CD4-positive, alpha-beta T cell treated with Interleukin-12 subunit alpha and Interleukin-12 subunit beta, for 1 hour (primary cell): ENCODE measurements at regions not wholly inside any gene's neighbourhood (a gene's known extent, or its start where the extent isn't known, plus 50 kb on each side); places are given as distances from the start of the nearest gene placed in this dataset.

ENCODE experiments used
- DNase-seq: peaks from one replicate; pipeline ENCODE4 v3.0.0-alpha.2; 2020

DNA sequence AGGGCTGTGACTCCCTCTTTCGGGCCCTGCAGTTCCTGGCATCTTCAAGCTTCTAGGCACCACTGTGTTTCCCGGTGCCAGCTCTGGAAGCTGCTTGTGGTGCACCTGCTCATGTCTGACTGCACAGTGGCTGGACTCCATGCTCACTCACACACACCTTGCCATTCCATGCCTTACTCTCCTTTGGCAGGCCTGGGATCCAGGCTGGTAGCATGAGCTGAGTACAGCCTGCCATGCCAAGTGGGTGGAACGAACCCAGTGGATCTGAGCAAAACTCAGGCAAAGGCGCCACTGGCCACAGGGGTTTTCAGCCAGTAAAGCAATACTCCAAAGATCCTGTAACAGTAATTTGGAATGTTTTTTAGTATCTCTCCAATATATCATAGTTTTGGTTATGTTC is 902.7 kb upstream of the USP15 start:
- DNase-seq: no peak

DNA sequence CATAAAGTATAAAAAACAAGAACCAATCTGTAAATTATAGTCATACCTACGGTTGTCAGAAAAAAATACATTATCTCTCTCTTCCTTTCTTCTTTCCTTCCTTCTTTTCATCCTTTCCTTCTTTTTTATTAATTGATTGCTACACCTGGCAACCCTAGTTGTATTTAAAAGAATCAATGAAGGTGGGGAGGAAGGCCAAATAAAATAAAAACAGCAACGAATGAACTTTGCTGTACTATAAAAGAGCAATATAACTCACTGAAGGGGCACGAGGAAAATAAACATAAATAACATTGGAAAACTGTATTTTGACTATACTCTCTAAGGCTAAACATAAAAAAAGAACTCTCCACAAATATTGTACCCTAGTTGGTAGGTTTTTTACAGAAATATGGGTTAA is 898.2 kb upstream of the USP15 start:
- DNase-seq: no peak

DNA sequence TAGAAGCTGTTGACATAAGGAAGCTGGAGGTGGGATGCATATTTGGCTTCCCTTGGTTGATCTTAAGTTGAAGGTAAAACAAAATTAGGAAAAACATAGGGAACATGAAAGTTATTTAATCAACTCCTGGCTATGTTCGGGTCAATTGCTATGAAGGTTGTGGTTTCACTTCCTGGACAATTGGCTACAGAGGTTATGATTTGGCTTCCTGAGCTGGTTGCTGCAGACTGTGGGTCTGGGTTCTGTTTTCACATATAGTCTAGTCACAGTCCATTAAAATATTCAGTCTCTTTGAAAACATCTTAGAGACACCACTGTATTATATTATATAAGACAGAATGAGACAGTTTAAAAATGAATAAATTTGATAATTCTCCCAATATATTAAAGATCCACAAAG is 895.2 kb upstream of the USP15 start:
- DNase-seq: no peak

DNA sequence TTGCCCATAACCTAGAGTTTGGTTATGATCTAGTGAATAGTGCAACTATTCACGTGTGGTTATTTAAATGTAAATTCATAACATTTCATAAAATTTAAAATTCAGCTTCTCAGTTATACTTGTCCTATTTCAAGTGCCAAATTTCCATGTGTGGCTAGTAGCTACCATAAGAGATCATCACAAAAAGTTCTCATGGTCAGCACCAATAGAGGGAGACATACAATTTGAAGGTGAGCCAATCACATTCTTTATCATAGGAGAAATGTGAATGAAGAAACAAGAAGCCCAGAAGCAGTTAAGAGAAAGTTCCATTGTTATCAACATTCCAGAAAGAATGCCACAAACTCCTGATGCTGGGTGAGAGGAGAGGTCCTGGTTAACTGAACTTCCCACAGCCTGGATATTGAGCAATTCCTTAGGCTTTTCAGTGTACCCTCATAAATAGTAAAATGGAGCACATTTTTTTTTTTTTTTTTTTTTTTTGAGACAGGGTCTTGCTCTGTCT is 892.9 kb upstream of the USP15 start:
- no peak for DNase-seq

DNA sequence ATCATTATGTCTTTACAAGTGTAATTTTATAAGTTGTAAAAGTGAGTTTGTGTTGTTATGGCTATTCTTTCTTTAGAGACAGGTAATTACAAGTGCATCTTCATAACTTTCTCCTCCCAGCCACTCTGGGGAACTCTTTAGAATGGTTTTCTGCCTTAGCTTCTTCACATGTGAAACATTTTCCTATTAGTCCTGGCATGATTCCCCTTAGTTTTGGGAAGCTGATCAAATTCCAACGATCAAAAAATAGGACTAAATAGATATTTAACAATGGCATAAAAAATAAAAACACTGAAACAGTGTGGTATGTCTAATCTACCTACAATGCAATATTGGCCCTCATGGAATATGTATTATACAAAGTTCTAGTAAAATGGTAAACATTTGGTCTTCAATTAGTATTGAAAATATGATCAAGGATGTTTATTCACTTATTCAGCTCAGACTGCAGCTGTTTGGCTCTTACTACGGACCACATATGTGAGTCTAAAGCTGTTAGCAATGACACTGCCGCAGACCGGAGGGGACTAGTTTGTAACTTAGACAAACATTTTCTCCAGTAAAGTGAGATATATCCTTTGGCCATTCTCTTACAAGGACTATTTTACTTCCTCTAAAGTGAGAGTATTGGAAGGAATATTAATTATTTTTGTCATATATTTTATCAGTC is 890.8 kb upstream of the USP15 start:
- no peak for DNase-seq

DNA sequence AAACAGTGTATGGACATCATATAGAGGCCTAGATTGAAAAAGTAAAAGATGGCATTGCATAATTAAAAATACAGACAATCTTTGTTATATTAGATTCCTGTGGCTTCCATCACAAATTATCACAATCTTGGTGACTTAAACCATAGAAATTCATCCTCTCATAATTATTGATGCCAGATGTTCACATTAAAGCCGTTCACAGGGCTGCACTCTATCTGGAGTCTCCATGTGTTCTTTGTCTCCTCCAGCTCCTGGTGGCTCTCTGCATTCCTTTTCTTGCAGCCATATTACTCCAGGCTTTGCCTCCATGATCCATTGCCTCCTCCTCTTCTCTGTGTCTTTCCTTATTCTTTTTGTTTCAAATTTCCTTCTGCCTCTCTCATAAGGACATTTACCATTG is 875.7 kb upstream of the USP15 start:
- DNase-seq: no peak

DNA sequence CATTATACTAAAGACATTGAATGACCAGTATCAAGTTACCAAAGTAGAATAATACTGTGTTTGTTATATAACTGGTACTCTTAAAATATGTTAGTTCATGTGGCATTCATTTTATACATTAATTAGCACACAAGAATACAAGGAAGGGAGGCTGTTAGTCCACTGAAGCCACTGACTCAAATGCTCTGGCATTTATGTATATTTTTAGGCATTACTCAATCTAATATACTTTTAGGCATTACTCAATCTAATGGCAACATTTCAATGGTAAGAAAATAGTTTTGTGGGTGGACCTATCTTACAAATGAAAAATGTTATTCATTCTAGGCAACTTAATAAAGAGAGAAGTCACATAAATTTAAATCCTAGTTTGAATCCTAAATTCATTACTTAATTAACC is 874.4 kb upstream of the USP15 start:
- DNase-seq: no peak

DNA sequence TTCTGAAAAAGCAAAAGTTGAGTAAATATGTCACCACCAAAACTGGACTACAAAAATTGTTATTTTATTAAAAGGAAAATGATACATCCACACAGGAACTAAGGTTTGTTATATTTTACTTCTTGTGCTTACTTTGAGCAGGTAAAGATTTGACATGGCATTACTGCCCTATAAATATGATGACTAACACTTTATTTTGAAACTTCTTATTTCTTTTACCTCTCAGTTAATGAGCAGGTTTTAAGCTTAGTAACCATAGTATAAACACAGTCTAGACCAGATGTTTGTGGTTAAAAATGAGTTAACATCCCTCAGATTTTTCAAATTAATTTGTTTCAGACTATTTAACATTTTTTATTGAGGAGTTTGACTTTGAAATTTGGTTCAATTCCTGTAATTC is 862.5 kb upstream of the USP15 start:
- DNase-seq: no peak

DNA sequence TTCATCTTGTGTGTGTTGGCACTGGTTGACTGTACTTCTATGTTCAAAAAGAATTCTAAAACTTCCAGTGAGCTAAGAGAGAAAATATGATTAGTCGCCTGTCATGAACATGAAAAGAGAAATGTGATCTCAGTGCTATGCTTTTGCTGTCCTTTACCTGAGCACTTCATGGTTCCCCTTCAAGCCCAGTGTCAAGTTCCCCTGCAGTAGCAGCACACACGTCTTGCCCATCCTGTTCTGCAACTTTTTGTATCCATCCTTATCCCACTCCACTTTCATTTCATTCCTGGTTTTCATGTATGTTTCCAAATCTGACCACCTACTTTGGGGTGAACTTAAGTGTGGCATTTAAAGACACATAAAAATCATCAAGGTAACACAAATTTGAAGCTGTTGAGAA is 848.0 kb upstream of the USP15 start:
- DNase-seq: no peak

DNA sequence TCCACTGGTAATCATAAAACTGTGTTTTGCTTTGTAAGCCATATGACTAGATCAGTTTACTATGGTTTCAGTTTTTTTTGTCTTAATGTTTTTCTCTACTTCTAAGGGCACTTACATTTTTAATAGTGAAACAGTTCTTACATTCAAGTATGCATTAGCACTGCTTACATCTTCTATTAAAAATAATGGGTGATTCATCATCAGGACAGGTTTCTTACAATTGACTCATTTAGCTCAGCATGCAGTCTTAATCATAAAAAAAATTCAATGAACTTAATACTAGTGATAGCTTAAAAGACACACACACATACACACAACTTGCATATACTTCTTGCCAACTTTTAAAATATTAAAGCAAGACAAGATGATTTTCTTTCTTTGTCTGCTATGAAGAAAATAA is 845.7 kb upstream of the USP15 start:
- no peak for DNase-seq

DNA sequence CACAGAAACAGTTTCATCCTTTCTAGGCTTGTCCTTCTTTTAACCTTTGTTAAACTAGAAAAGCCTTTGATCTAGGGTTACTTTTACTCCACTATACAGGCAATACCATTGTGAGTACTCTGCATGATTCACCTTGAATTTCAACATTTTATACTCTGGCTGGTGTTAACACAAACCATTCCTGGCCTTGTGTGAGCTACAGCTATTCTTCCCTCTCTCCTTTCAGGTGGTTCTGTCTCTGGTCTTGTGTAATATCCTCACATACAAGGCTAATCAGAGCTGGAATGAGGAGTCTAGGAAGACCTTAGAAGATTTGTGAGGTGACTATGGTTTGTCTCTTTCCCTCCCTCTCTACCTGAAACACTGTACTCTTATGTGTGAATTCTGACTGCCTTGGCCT is 837.4 kb upstream of the USP15 start:
- no peak for DNase-seq

DNA sequence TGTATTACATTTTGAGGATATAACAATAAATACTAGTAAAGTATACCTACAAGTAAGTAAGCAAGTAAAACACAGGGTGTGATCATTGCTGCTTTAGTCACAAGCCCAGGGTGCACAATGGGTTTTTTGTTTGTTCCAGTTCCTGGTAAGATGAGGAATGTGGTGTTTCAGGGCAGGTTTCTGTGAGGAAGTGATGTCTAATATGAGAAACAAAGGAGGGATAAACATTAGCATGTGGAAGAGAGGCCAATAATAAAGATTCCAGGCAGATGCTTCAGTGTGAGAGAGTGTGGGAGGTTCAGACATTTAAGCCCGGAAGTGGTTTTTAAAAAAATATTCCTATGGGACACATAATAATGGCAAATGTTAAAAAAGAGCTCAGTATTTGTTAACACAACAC is 808.1 kb upstream of the USP15 start:
- DNase-seq: no peak

DNA sequence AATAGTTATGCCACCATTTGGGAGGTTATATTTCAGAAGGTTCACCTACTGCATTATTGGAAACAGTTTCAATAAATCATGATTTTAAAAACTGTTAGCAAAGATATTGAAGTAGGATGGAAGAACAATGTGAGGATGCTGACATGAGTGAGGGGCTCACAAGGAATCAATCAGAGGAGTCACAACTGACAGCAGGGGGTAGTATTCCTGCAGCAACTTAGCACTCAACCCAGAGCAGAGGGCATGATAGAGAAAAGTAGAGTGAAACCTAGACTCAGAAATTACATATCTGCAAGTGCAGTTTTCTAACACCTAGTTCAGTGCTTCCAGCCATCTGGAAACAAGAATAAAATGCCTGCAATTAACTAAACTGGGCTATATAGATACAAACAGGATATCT is 772.5 kb upstream of the USP15 start:
- no peak for DNase-seq

DNA sequence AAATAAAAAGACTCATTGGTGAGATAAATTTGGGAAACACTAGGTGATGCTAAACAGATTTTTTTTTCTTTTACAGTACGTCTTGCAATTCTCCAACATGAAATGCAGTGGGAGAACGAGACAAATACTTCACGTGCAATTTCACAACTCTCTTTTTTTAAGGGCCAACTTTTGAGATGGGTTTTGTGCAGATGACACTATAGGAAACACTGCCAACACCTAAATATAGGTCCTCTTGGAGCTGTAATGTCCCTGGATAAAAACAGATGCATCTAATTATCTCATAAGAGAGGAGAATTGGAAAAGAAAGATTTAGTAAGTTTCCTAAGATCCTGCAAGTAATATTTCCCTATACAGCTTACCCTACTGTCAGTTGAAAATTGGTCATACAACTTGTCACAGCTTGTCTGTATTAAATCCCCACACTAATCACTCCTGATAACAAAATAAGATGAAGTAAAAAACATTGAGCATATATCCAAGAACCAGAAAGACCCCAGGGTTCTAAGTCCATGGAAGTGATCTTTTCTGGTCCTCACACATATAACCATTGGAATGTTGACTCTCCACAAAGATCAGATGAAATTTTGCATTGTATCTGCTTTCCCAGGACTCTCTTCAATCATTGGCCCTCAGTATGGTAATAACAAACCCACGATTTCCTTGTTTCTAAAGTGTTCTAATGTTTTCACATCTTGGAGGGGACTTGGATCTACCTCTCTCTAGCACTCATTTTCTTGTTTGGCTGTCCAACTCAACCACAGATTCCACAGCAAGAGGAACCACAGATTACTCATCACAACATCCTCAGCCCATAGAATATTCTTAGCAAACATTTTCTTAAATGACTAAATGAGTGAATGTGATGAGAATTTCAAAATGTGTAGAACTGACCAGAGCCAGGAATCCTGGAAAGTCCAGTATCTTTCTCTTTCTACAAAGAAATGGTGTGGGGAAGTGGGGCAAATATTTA is 769.4 kb upstream of the USP15 start:
- no peak for DNase-seq

DNA sequence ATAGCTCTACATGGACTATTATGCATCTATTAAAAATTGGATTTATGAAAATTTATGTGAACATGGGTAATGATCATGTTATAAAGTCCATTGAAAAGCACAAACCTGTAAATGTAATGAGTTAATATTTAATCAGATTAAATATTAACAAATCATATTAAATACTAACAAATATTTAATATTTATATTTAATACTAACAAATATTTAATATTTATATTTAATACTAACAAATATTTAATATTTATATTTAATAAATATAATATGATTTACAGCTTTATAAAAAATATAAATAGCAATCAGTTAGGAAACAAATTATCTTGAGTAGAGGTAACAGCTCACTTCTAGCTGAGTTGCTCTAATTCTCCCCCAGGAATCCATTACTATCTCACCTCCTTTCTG is 758.0 kb upstream of the USP15 start:
- DNase-seq: no peak

DNA sequence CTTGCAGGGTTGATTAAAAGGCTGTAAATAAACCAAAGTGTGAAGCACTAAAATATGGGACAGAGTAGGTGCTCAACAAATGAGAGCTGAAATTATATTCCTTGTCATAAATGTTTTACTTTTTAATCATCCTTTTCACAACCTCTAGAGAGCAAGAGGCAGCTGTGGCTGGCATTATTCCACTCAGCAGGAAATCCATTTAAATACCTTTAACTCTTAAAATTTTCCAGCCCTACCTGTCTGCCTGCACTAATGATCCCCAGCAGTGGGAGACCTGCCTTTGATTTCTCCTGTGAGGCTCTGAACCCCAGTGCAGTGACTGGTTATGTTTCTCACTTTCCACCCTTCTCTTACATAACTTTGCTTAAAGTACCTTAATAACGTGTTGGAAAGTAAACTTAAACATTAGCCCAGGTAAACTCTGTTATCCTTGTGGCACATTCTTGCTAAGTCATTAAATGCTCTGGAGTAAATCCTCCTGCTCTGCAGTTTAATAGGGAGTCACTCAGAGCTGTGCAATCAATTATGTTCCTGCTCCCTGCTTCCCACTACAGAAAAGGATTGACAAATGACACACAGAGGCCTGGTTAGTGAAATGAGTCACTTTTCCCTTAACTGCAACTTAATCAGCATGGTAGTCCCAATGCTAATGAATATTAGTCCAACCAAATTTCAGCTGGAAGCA is 755.7 kb upstream of the USP15 start:
- DNase-seq: no peak

DNA sequence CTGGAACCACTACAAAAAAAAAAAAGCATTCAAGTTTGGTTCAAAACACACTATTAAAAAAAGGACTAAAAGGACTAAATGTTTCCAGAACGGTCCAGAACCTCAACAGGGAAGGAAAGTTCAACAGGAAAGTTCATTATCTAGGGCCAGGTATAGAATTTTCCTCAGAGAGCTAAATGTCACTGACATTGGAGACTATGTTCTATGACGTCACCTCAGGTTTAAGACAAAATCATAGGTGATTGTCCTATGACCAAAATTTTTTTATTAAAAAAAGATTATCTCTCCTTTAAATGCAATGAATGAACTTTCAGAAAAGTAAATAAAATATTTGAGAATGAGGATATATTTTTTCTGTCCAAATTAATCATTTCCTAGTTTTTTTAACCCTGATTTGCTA is 746.7 kb upstream of the USP15 start:
- DNase-seq: no peak

DNA sequence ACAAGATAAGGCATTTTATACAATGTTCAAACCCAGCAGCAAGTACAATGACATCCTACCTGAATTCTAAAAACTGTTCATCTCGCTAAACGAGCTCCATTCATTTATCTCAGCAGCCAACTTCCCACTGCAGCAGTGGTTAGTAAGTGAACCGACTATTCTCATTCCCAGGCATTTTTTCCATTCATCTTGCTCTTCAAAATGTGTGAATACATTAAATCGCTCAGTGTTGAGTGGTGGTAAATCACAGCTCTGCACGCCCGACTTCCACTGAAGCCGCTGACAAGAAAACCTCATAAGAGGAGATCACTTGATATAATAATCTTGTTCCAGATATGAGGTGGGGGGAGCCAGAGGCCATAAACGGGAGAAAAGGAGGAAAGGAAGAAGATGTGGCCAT is 746.2 kb upstream of the USP15 start:
- DNase-seq: no peak

DNA sequence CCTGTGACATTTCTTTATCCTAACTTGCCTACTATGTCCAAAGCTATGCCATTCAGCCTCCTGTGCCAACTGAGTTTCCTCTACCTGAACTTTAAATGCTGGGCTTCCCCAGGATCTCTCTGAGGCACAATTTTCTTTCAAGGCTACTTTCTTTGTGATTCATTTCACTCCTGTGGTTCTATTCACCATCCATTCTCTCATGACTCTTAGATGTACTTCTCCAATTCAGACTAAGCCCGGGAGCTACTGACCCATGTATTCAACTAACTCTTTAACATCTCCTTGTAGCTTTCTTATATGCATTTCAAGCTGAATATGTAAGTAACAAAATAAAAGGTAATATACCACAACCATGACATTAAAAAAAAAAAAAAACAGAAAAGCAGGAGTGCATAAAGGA is 738.9 kb upstream of the USP15 start:
- DNase-seq: no peak

DNA sequence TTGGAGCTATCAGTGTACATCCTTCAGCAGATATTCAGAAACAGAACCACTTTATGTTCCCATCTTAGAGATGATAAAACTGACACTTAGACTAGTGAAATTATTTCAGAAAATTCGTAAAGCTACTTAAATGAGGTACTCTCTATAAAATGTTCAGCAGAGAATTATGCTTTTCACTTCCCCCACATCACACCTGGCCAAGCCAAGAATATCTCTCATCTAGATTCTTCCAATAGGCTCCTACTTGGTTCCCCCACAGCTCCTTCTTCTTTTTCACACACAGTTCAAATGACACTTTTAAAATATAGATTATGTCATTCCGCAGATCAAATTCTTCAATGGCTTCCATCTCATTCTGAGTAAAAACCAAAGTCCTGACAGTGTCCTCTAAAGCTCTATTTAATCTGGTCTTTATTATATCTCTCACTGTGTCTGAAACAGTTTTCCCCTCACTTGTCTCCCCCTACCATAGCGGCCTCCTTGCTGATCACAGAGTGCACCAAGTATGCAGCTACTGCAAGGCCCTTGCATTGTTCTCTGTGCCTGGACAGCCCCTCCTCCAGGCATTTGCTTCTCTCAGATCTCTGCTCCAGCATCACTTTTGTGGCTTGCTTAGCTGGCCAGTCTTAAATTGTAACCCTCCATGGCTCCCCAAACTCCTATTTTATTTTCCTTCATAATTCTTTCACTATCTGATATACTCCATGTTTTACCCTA is 736.8 kb upstream of the USP15 start:
- DNase-seq: no peak

DNA sequence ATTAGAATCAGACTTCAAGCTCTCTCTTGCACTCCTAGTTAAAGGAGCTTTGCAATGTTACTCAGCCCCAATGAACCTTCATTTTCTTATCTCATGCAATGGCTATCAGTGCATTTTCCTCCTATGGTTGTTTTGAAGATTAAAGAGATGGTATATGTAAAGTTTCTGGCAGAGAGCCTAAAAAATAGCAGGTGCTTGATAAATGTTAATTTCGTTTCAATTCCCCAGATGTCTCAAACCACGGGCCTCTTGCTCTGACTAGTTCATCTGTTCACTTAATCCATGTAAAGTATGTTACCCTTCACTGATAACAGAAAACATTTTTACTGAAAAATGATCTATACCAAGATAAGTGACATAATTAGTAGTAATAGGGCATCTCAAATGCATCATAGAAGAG is 735.4 kb upstream of the USP15 start:
- DNase-seq: no peak

DNA sequence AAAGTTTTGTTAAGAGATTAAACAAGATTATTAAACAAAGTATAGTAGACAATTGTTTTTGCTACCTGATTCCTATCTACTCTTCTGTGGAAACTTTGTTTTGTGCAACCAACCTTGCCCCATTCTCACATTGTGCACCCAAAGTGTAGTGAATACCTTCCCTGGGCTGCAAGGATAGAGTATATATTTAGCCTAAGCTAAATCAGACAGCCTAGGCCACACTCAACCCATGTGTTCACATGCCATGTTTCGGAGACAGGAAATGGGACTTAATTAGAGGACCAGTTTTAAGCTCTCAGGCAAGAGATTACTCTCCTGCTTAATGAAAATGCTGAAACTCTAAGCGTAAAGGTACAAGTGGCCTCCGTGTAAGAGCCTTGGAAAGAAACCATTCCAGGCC is 734.9 kb upstream of the USP15 start:
- no peak for DNase-seq

DNA sequence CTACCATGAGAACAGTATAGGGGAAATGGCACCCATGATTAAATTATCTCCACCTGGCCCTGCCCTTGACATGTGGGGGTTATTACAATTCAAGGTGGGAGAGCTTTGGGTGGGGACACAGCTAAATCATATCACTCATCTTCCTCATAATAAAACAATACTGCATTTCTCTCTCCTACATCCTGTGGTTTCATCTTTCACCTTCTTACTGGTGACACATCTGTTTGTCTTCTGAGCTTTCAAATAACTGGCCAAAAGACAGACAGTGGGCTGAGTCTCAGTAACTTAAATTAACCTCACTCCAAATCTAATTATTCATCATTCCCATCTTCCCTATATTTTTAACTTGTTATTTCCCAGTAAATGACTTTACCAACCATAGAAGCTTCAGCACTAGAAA is 729.7 kb upstream of the USP15 start:
- DNase-seq: no peak
